NCI-H2107 (cell line): ENCODE measurements at regions not wholly inside any gene's neighbourhood (a gene's known extent, or its start where the extent isn't known, plus 50 kb on each side); places are given as distances from the start of the nearest gene placed in this dataset.

Source experiments
- DNase-seq: peaks from one replicate; lab custom pipeline; 2025; lab: John Stamatoyannopoulos, UW

GRCh38 chr13:103403814-103404213, 337.6 kb upstream of the SLC10A2 start:
- no peak for DNase-seq

GRCh38 chr13:103403148-103403740, 337.0 kb upstream of the SLC10A2 start:
- DNase-seq = no peak

GRCh38 chr13:103395139-103395538, 328.9 kb upstream of the SLC10A2 start:
- DNase-seq = no peak

- no peak for DNase-seq
These were observed 328.4 kb upstream of the SLC10A2 start for GRCh38 chr13:103394618-103395017.

GRCh38 chr13:103391936-103392335, 325.7 kb upstream of the SLC10A2 start:
- no peak for DNase-seq

- DNase-seq = no peak
These were observed 322.6 kb upstream of the SLC10A2 start for GRCh38 chr13:103388839-103389238.

GRCh38 chr13:103386341-103386740, 320.1 kb upstream of the SLC10A2 start:
- no peak for DNase-seq

GRCh38 chr13:103373916-103374315, 307.7 kb upstream of the SLC10A2 start:
- DNase-seq = no peak

GRCh38 chr13:103371271-103371670, 305.1 kb upstream of the SLC10A2 start:
- DNase-seq = no peak

- no peak for DNase-seq
These were observed 304.6 kb upstream of the SLC10A2 start for GRCh38 chr13:103370790-103371189.

GRCh38 chr13:103358255-103358932, 292.2 kb upstream of the SLC10A2 start:
- DNase-seq = no peak

- DNase-seq = no peak
These were observed 290.1 kb upstream of the SLC10A2 start for GRCh38 chr13:103356226-103356864.

- no peak for DNase-seq
These were observed 288.0 kb upstream of the SLC10A2 start for GRCh38 chr13:103354171-103354570.

- DNase-seq = no peak
These were observed 285.0 kb upstream of the SLC10A2 start for GRCh38 chr13:103351035-103351828.

GRCh38 chr13:103350147-103350546, 283.9 kb upstream of the SLC10A2 start:
- DNase-seq = no peak

GRCh38 chr13:103349211-103349980, 283.2 kb upstream of the SLC10A2 start:
- no peak for DNase-seq

GRCh38 chr13:103335241-103335640, 269.0 kb upstream of the SLC10A2 start:
- DNase-seq = no peak

- no peak for DNase-seq
These were observed 265.7 kb upstream of the SLC10A2 start for GRCh38 chr13:103331924-103332323.

- DNase-seq = no peak
These were observed 262.7 kb upstream of the SLC10A2 start for GRCh38 chr13:103328899-103329298.

GRCh38 chr13:103326326-103326725, 260.1 kb upstream of the SLC10A2 start:
- DNase-seq = no peak

GRCh38 chr13:103325672-103326071, 259.5 kb upstream of the SLC10A2 start:
- no peak for DNase-seq

- no peak for DNase-seq
These were observed 258.4 kb upstream of the SLC10A2 start for GRCh38 chr13:103324641-103325040.
